Gastrocnemius medialis (tissue), 4 donors: ENCODE measurements at regions not wholly inside any gene's neighbourhood (a gene's known extent, or its start where the extent isn't known, plus 50 kb on each side); places are given as distances from the start of the nearest gene placed in this dataset.

ENCODE experiments used
- CTCF ChIP-seq, 5 experiments: fragments of 450-650 bp in 3 of 5; fragments of 200-600 bp in 2 of 5; sonication (generic) in 2 of 5; IDR thresholded peaks in 4 of 5; conservative IDR thresholded peaks in 1 of 5; 1 replicate in 4 of 5; 2 replicates in 1 of 5; pipeline ENCODE4 v1.5.1; 2016 to 2019; ENCODE audit warnings: antibody characterized with exemption in 5 of 5, mild to moderate bottlenecking in 3 of 5, moderate library complexity in 3 of 5
- POLR2A ChIP-seq, 2 donors: fragments of 450-650 bp; IDR thresholded peaks; one replicate each; pipeline ENCODE4 v1.6.1; 2017; ENCODE audit warnings: antibody characterized with exemption in 2 of 2, mild to moderate bottlenecking in 2 of 2, moderate library complexity in 2 of 2

DNA sequence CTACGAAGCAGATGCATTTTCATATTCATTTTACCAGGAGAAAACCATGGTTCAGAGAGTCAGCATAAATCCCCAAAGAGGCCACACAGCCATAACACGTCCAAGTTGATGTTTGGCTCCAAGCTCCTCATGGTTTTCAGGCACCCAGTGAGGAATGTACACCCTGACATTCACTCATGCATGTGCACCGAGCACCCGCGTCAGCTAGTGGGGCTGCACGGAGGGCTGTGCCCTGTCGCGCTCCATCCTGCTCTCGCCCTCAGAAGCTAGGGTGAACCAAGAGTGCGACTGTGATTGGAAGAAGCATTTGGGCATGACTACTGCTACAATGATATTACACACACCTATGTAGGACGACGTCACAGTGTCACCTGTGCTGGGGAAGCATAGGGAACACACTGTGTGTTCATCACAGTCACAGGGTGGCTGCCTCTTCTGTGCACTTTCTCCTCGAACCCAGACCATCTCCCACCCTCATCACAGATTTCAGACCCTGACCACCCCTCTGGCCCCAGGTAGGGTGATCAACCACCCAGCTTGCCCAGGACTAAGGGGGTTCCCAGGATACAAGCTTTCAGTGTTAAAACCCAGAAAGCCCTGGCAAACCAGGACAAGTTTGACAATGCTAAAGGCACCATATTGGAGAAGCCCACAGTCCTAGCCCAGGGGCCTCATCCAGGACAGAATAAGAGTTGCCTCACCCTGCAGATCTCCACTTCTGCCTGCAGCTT lies 148.6 kb upstream of the ZNF507 start:
- TF ChIP-seq CTCF (IDR thresholded peaks at IDR 0.05 in 4 of 5, conservative IDR thresholded peaks at IDR 0.05 in 1 of 5): no peak
- TF ChIP-seq POLR2A (IDR thresholded peaks at IDR 0.05): no peak
